ENCODE measurements at regions not wholly inside any gene's neighbourhood (a gene's known extent, or its start where the extent isn't known, plus 50 kb on each side); places are given as distances from the start of the nearest gene placed in this dataset.

- no peak for DNase-seq
Observed at GRCh38 chr2:126436411-126436810, 219.5 kb upstream of the GYPC start.

- no peak for DNase-seq
Observed at GRCh38 chr2:126437016-126437415, 218.9 kb upstream of the GYPC start.

- no peak for DNase-seq
Observed at GRCh38 chr2:126444512-126444911, 211.4 kb upstream of the GYPC start.

GRCh38 chr2:126446106-126446695 is 209.8 kb upstream of the GYPC start:
- DNase-seq = no peak

- DNase-seq = no peak
Observed at GRCh38 chr2:126448611-126449010, 207.3 kb upstream of the GYPC start.

- no peak for DNase-seq
Observed at GRCh38 chr2:126449677-126450076, 206.3 kb upstream of the GYPC start.

- no peak for DNase-seq
Observed at GRCh38 chr2:126463892-126464674, 191.9 kb upstream of the GYPC start.

- DNase-seq = no peak
Observed at GRCh38 chr2:126467367-126468054, 188.4 kb upstream of the GYPC start.

GRCh38 chr2:126475031-126475430 is 180.9 kb upstream of the GYPC start:
- no peak for DNase-seq

GRCh38 chr2:126476691-126477090 is 179.3 kb upstream of the GYPC start:
- no peak for DNase-seq

GRCh38 chr2:126480033-126480432 is 175.9 kb upstream of the GYPC start:
- no peak for DNase-seq

GRCh38 chr2:126482582-126483464 is 173.1 kb upstream of the GYPC start:
- peak in 1 of 3 experiments; percentile 4 for DNase-seq

- no peak for DNase-seq
Observed at GRCh38 chr2:126494593-126494992, 161.4 kb upstream of the GYPC start.

- no peak for DNase-seq
Observed at GRCh38 chr2:126495189-126495588, 160.8 kb upstream of the GYPC start.

- no peak for DNase-seq
Observed at GRCh38 chr2:126496493-126496892, 159.5 kb upstream of the GYPC start.

GRCh38 chr2:126503476-126503875 is 152.5 kb upstream of the GYPC start:
- no peak for DNase-seq

- DNase-seq = no peak
Observed at GRCh38 chr2:126504949-126505348, 151.0 kb upstream of the GYPC start.

- DNase-seq = no peak
Observed at GRCh38 chr2:126506786-126507185, 149.2 kb upstream of the GYPC start.

GRCh38 chr2:126507425-126507911 is 148.5 kb upstream of the GYPC start:
- no peak for DNase-seq

GRCh38 chr2:126510356-126510755 is 145.6 kb upstream of the GYPC start:
- DNase-seq = no peak

- no peak for DNase-seq
Observed at GRCh38 chr2:126510960-126511359, 145.0 kb upstream of the GYPC start.

GRCh38 chr2:126512026-126512425 is 143.9 kb upstream of the GYPC start:
- DNase-seq = no peak

- DNase-seq = no peak
Observed at GRCh38 chr2:126513033-126513432, 142.9 kb upstream of the GYPC start.

All from NCI-H1417 (cell line).